ENCODE measurements at regions not wholly inside any gene's neighbourhood (a gene's known extent, or its start where the extent isn't known, plus 50 kb on each side); places are given as distances from the start of the nearest gene placed in this dataset.

GRCh38 chr15:97849183-97849582 lies 111.3 kb upstream of the ARRDC4 start:
- no peak overlapping the region for H2AFZ ChIP-seq (ENCODE audit: low read length)
- no peaks in the 10 kb centered on the region for H4K20me1 ChIP-seq (ENCODE audit: insufficient read depth, low read length)
- H3K4me1 ChIP-seq (ENCODE audit: insufficient read depth, low read length), result no peaks in the 10 kb centered on the region
- no peaks in the 10 kb centered on the region for H3K27me3 ChIP-seq (ENCODE audit: control insufficient read depth in 1 of 2, insufficient read depth in 2 of 2, low read length in 2 of 2)
- no peaks in the 10 kb centered on the region for H3K79me2 ChIP-seq (ENCODE audit: insufficient read depth, low read length)
- H3K27ac ChIP-seq (ENCODE audit: extremely low read length, insufficient read depth, low read length), result no peak overlapping the region
- H3K9me3 ChIP-seq (ENCODE audit: low read length), result no peaks in the 10 kb centered on the region
- no peak for TF ChIP-seq ZNF441 (CRISPR knock-in tag; IDR thresholded peaks at IDR 0.05; ENCODE audit: borderline replicate concordance)
- TF ChIP-seq NCOA5 (CRISPR knock-in tag; IDR thresholded peaks at IDR 0.05), result no peak
- TF ChIP-seq ZNF44 (CRISPR knock-in tag; IDR thresholded peaks at IDR 0.05), result no peak
- no peak for TF ChIP-seq ZNF33B (CRISPR knock-in tag; IDR thresholded peaks at IDR 0.05)
- TF ChIP-seq SOX6 (IDR thresholded peaks at IDR 0.05), result no peak
- TF ChIP-seq SOX6 (CRISPR knock-in tag; IDR thresholded peaks at IDR 0.05), result no peak
- no peak for TF ChIP-seq ZSCAN12 (CRISPR knock-in tag; IDR thresholded peaks at IDR 0.05)
- TF ChIP-seq CBX5 (CRISPR knock-in tag; IDR thresholded peaks at IDR 0.05; ENCODE audit: borderline replicate concordance), result no peak
- no peak for TF ChIP-seq FOXO1 (CRISPR knock-in tag; IDR thresholded peaks at IDR 0.05)
- no peak for TF ChIP-seq HNF1A (IDR thresholded peaks at IDR 0.05; ENCODE audit: low read depth)
- no peak for TF ChIP-seq HNF1A (CRISPR knock-in tag; IDR thresholded peaks at IDR 0.05; ENCODE audit: borderline replicate concordance)
- TF ChIP-seq THYN1 (CRISPR knock-in tag; IDR thresholded peaks at IDR 0.05; ENCODE audit: borderline replicate concordance, low read depth), result no peak
- no peak for TF ChIP-seq UBTF (CRISPR knock-in tag; IDR thresholded peaks at IDR 0.05)
- no peak for TF ChIP-seq ZFX (CRISPR knock-in tag; IDR thresholded peaks at IDR 0.05; ENCODE audit: low read depth)
- TF ChIP-seq ZNF431 (CRISPR knock-in tag; IDR thresholded peaks at IDR 0.05; ENCODE audit: borderline replicate concordance, low read depth), result no peak
- TF ChIP-seq ZNF614 (CRISPR knock-in tag; IDR thresholded peaks at IDR 0.05; ENCODE audit: borderline replicate concordance), result no peak
- TF ChIP-seq ZNF878 (CRISPR knock-in tag; IDR thresholded peaks at IDR 0.05), result no peak
- TF ChIP-seq HNF4G (IDR thresholded peaks at IDR 0.05; ENCODE audit: borderline replicate concordance, low read depth, low read length), result no peak
- no peak for TF ChIP-seq HNF4G (CRISPR knock-in tag; IDR thresholded peaks at IDR 0.05; ENCODE audit: borderline replicate concordance, low read depth)
- no peak for TF ChIP-seq JUND (CRISPR knock-in tag; IDR thresholded peaks at IDR 0.05)
- no peak for TF ChIP-seq ZNF607 (CRISPR knock-in tag; IDR thresholded peaks at IDR 0.05; ENCODE audit: borderline replicate concordance)
- POLR2A ChIA-PET, result no interaction called here
- H3K9ac ChIP-seq (ENCODE audit: insufficient read depth, low read depth, low read length), result no peak overlapping the region
- ATAC-seq (peak; percentile 78), DNase-seq (ENCODE audit: low spot score) (no peak), FAIRE-seq (no peak)
- H3K36me3 ChIP-seq (replicated peaks in 1 of 2; ENCODE audit: control insufficient read depth in 1 of 2, insufficient read depth in 2 of 2, low read length in 2 of 2), result no peaks in the 10 kb centered on the region
- H3K4me2 ChIP-seq (ENCODE audit: low read depth, low read length), result no peak overlapping the region
- WGBS (ENCODE audit: low lambda C conversion rate), result 25% methylated on average over 5 of the region's 6 CpGs
- intact Hi-C loops (cut with micrococcal nuclease; ENCODE audit: unreplicated experiment) (no loop called here), in situ Hi-C loops (cut with HindIII; ENCODE audit: extremely low pct_ligation_motif_present, low pct_unique_long_range_greater_than_20kb) (no loop called here)
- CTCF ChIA-PET (ENCODE audit: low intra/inter-chr PET ratio, low total read pairs), result no interaction called here
- BruUV-seq (replicated peaks), result no TSS peak
- no peak overlapping the region for H3K4me3 ChIP-seq (replicated peaks in 1 of 3; ENCODE audit: insufficient read depth in 1 of 3, low read depth in 2 of 3, low read length in 3 of 3)

Data from HepG2 (cell line).